ENCODE measurements at regions not wholly inside any gene's neighbourhood (a gene's known extent, or its start where the extent isn't known, plus 50 kb on each side); places are given as distances from the start of the nearest gene placed in this dataset.

- DNase-seq, result no peak
These were observed 172.9 kb downstream of the CMPK2 start for GRCh38 chr2:6692819-6693218.

GRCh38 chr2:6694555-6694954 lies 171.2 kb downstream of the CMPK2 start:
- no peak for DNase-seq

GRCh38 chr2:6700335-6700734 lies 165.4 kb downstream of the CMPK2 start:
- no peak for DNase-seq

GRCh38 chr2:6704077-6704476 lies 161.6 kb downstream of the CMPK2 start:
- DNase-seq, result no peak

- DNase-seq, result no peak
These were observed 144.3 kb downstream of the CMPK2 start for GRCh38 chr2:6721395-6721794.

GRCh38 chr2:6722574-6722973 lies 143.1 kb downstream of the CMPK2 start:
- DNase-seq, result no peak

GRCh38 chr2:6723865-6724604 lies 141.7 kb downstream of the CMPK2 start:
- no peak for DNase-seq

GRCh38 chr2:6724605-6725140 lies 141.0 kb downstream of the CMPK2 start:
- no peak for DNase-seq

- DNase-seq, result no peak
These were observed 137.6 kb downstream of the CMPK2 start for GRCh38 chr2:6728156-6728555.

GRCh38 chr2:6730003-6730402 lies 135.7 kb downstream of the CMPK2 start:
- no peak for DNase-seq

GRCh38 chr2:6730649-6731532 lies 134.8 kb downstream of the CMPK2 start:
- no peak for DNase-seq

GRCh38 chr2:6739547-6739946 lies 126.2 kb downstream of the CMPK2 start:
- DNase-seq, result no peak

GRCh38 chr2:6741229-6741628 lies 124.5 kb downstream of the CMPK2 start:
- DNase-seq, result no peak

- DNase-seq, result no peak
These were observed 121.7 kb downstream of the CMPK2 start for GRCh38 chr2:6744038-6744437.

GRCh38 chr2:6747433-6747832 lies 118.3 kb downstream of the CMPK2 start:
- DNase-seq, result no peak

- DNase-seq, result no peak
These were observed 117.2 kb downstream of the CMPK2 start for GRCh38 chr2:6748406-6749067.

- no peak for DNase-seq
These were observed 115.7 kb downstream of the CMPK2 start for GRCh38 chr2:6749962-6750361.

- DNase-seq, result no peak
These were observed 115.1 kb downstream of the CMPK2 start for GRCh38 chr2:6750411-6751158.

GRCh38 chr2:6754419-6754818 lies 111.3 kb downstream of the CMPK2 start:
- no peak for DNase-seq

- DNase-seq, result no peak
These were observed 110.3 kb downstream of the CMPK2 start for GRCh38 chr2:6755456-6755855.

GRCh38 chr2:6757215-6757614 lies 108.5 kb downstream of the CMPK2 start:
- no peak for DNase-seq

- no peak for DNase-seq
These were observed 106.0 kb downstream of the CMPK2 start for GRCh38 chr2:6759689-6760088.

- no peak for DNase-seq
These were observed 105.6 kb downstream of the CMPK2 start for GRCh38 chr2:6760132-6760531.
